ENCODE measurements at regions not wholly inside any gene's neighbourhood (a gene's known extent, or its start where the extent isn't known, plus 50 kb on each side); places are given as distances from the start of the nearest gene placed in this dataset.

GRCh38 chr19:32230441-32230840, 115.0 kb upstream of the ZNF507 start:
- TF ChIP-seq CTCF (IDR thresholded peaks at IDR 0.05) (no peak), ZFX (IDR thresholded peaks at IDR 0.05; ENCODE audit: borderline replicate concordance) (no peak)
